GM18519 (cell line): ENCODE measurements at regions not wholly inside any gene's neighbourhood (a gene's known extent, or its start where the extent isn't known, plus 50 kb on each side); places are given as distances from the start of the nearest gene placed in this dataset.

Experiments used
- ATAC-seq: cut with Tn5 transposase; IDR thresholded peaks from one replicate; pipeline ENCODE4 v1.9.1; 2021; ENCODE audit warnings: mild to moderate bottlenecking, moderate library complexity; ENCODE audit not compliant: unreplicated experiment, low FRiP score

GRCh38 chr2:221293949-221294742 is 278.0 kb downstream of the EPHA4 start:
- ATAC-seq = no peak

- ATAC-seq = no peak
Observed at GRCh38 chr2:221304916-221305315, 267.2 kb downstream of the EPHA4 start.

GRCh38 chr2:221308507-221309066 is 263.5 kb downstream of the EPHA4 start:
- ATAC-seq = no peak

GRCh38 chr2:221309892-221310583 is 262.1 kb downstream of the EPHA4 start:
- no peak for ATAC-seq

- no peak for ATAC-seq
Observed at GRCh38 chr2:221310730-221311129, 261.4 kb downstream of the EPHA4 start.

- ATAC-seq = no peak
Observed at GRCh38 chr2:221312634-221313033, 259.5 kb downstream of the EPHA4 start.

- no peak for ATAC-seq
Observed at GRCh38 chr2:221314786-221315185, 257.3 kb downstream of the EPHA4 start.

- ATAC-seq = no peak
Observed at GRCh38 chr2:221318376-221319130, 253.6 kb downstream of the EPHA4 start.

GRCh38 chr2:221322741-221323140 is 249.4 kb downstream of the EPHA4 start:
- ATAC-seq = no peak

GRCh38 chr2:221323513-221323912 is 248.6 kb downstream of the EPHA4 start:
- ATAC-seq = no peak

GRCh38 chr2:221330436-221330835 is 241.7 kb downstream of the EPHA4 start:
- no peak for ATAC-seq

- no peak for ATAC-seq
Observed at GRCh38 chr2:221334481-221335218, 237.5 kb downstream of the EPHA4 start.

GRCh38 chr2:221335219-221335752 is 236.8 kb downstream of the EPHA4 start:
- ATAC-seq = no peak

GRCh38 chr2:221336967-221337366 is 235.1 kb downstream of the EPHA4 start:
- ATAC-seq = no peak

GRCh38 chr2:221337957-221338685 is 234.0 kb downstream of the EPHA4 start:
- no peak for ATAC-seq

- ATAC-seq = no peak
Observed at GRCh38 chr2:221342388-221342787, 229.7 kb downstream of the EPHA4 start.

- ATAC-seq = peak; percentile 44
Observed at GRCh38 chr2:221343524-221343923, 228.6 kb downstream of the EPHA4 start.

- no peak for ATAC-seq
Observed at GRCh38 chr2:221345516-221345915, 226.6 kb downstream of the EPHA4 start.

- ATAC-seq = no peak
Observed at GRCh38 chr2:221346411-221346810, 225.7 kb downstream of the EPHA4 start.
